H9 (cell line): ENCODE measurements at regions not wholly inside any gene's neighbourhood (a gene's known extent, or its start where the extent isn't known, plus 50 kb on each side); places are given as distances from the start of the nearest gene placed in this dataset.
"Not testable (repeated sequence)": the region's sequence is repeated elsewhere in the genome, so short reads cannot be mapped to it uniquely, and the experiment has no call there.

Experiments used
- DNase-seq: peaks from one replicate; pipeline ENCODE4 v3.0.0-alpha.2; 2017
- H2AFZ ChIP-seq: one replicate; pipeline ENCODE4 v1.6.1; 2013; ENCODE audit warnings: mild to moderate bottlenecking, low read length, control low read depth, moderate library complexity
- H2AK5ac ChIP-seq: 2 replicates; pipeline ENCODE4 v1.6.1; 2013; ENCODE audit warnings: low read length, control low read depth, mixed read lengths; ENCODE audit not compliant: insufficient read length
- H2BK120ac ChIP-seq: one replicate; pipeline ENCODE4 v1.6.1; 2013; ENCODE audit warnings: low read depth, mild to moderate bottlenecking, low read length, control low read depth, inconsistent platforms; ENCODE audit not compliant: poor library complexity, severe bottlenecking
- H2BK12ac ChIP-seq: 2 replicates; pipeline ENCODE4 v1.6.1; 2013; ENCODE audit warnings: low read length, control low read depth, mixed read lengths, low read depth; ENCODE audit not compliant: insufficient read length
- H2BK15ac ChIP-seq: 2 replicates; pipeline ENCODE4 v1.6.1; 2013; ENCODE audit warnings: low read depth, low read length, control low read depth
- H2BK20ac ChIP-seq: one replicate; pipeline ENCODE4 v1.6.1; 2013; ENCODE audit warnings: low read depth, mild to moderate bottlenecking, low read length, control low read depth, inconsistent platforms; ENCODE audit not compliant: poor library complexity, severe bottlenecking
- H2BK5ac ChIP-seq: 2 replicates; pipeline ENCODE4 v1.6.1; 2013; ENCODE audit warnings: low read length, control low read depth, mixed read lengths; ENCODE audit not compliant: insufficient read length
- H3K14ac ChIP-seq: 2 replicates; pipeline ENCODE4 v1.6.1; 2013; ENCODE audit warnings: low read length, control low read depth; ENCODE audit not compliant: insufficient read depth
- H3K18ac ChIP-seq: 2 replicates; pipeline ENCODE4 v1.6.1; 2013; ENCODE audit warnings: low read depth, mild to moderate bottlenecking, mixed read lengths, low read length, control low read depth; ENCODE audit not compliant: insufficient read length
- H3K23ac ChIP-seq: 2 replicates; pipeline ENCODE4 v1.6.1; 2013; ENCODE audit warnings: low read length, control low read depth, mixed read lengths, low read depth; ENCODE audit not compliant: insufficient read length
- H3K23me2 ChIP-seq: 2 replicates; pipeline ENCODE4 v1.6.1; 2013; ENCODE audit warnings: low read depth, mild to moderate bottlenecking, mixed read lengths, low read length, control low read depth; ENCODE audit not compliant: insufficient read length, poor library complexity, severe bottlenecking
- H3K27ac ChIP-seq: 2 replicates; pipeline ENCODE4 v1.5.1; 2013; ENCODE audit warnings: low read length, control low read depth, mixed read lengths, low read depth; ENCODE audit not compliant: insufficient read length
- H3K27me3 ChIP-seq: 2 replicates; pipeline ENCODE4 v1.6.1; 2013; ENCODE audit warnings: low read length, control low read depth, inconsistent platforms; ENCODE audit not compliant: insufficient read depth
- H3K4ac ChIP-seq: 2 replicates; pipeline ENCODE4 v1.6.1; 2013; ENCODE audit warnings: low read depth, mild to moderate bottlenecking, control low read depth, inconsistent platforms, low read length, moderate library complexity
- H3K4me1 ChIP-seq: 2 replicates; pipeline ENCODE4 v1.6.1; 2013; ENCODE audit warnings: low read length, control low read depth, inconsistent platforms; ENCODE audit not compliant: insufficient read depth
- H3K4me2 ChIP-seq: 2 replicates; pipeline ENCODE4 v1.6.1; 2013; ENCODE audit warnings: low read length, control low read depth, mixed read lengths; ENCODE audit not compliant: insufficient read length, insufficient read depth
- H3K56ac ChIP-seq: 2 replicates; pipeline ENCODE4 v1.6.1; 2013; ENCODE audit warnings: low read depth, mild to moderate bottlenecking, mixed read lengths, low read length, control low read depth; ENCODE audit not compliant: insufficient read length
- H3K79me1 ChIP-seq: 2 replicates; pipeline ENCODE4 v1.6.1; 2013; ENCODE audit warnings: low read depth, mild to moderate bottlenecking, moderate library complexity, low read length, control low read depth, inconsistent platforms; ENCODE audit not compliant: insufficient read depth, poor library complexity, severe bottlenecking
- H3K79me2 ChIP-seq: 2 replicates; pipeline ENCODE4 v1.6.1; 2013; ENCODE audit warnings: low read length, control low read depth, inconsistent platforms; ENCODE audit not compliant: insufficient read depth
- H3K9ac ChIP-seq: 2 replicates; pipeline ENCODE4 v1.6.1; 2013; ENCODE audit warnings: low read length, control low read depth, mixed read lengths; ENCODE audit not compliant: insufficient read length; ENCODE audit errors: extremely low read depth
- H3K9me3 ChIP-seq: one replicate; pipeline ENCODE4 v1.6.1; 2013; ENCODE audit warnings: low read depth, low read length, inconsistent platforms; ENCODE audit not compliant: control insufficient read depth
- H3T11ph ChIP-seq: one replicate; pipeline ENCODE4 v1.6.1; 2013; ENCODE audit warnings: mild to moderate bottlenecking, low read length, control low read depth, inconsistent platforms
- H4K20me1 ChIP-seq: one replicate; pipeline ENCODE4 v1.6.1; 2013; ENCODE audit not compliant: control insufficient read depth, insufficient read length, insufficient read depth
- H4K5ac ChIP-seq: 2 replicates; pipeline ENCODE4 v1.6.1; 2013; ENCODE audit warnings: low read depth, mild to moderate bottlenecking, mixed read lengths, low read length, control low read depth; ENCODE audit not compliant: insufficient read length
- H4K8ac ChIP-seq: replicated peaks from 2 replicates; pipeline ENCODE4 v1.6.1; 2013; ENCODE audit warnings: low read length, control low read depth, mixed read lengths, low read depth; ENCODE audit not compliant: insufficient read length
- H4K91ac ChIP-seq: 2 replicates; pipeline ENCODE4 v1.6.1; 2013; ENCODE audit warnings: low read depth, mild to moderate bottlenecking, moderate library complexity, mixed read lengths, low read length, control low read depth; ENCODE audit not compliant: insufficient read length
- H3K27ac Mint-ChIP-seq, 3 experiments: 2 replicates in 2 of 3; 3 replicates in 1 of 3; pipeline ENCODE4 v1.8.0; 2020 to 2021; ENCODE audit warnings: mixed read lengths in 3 of 3, mild to moderate bottlenecking in 1 of 3, moderate library complexity in 1 of 3
- H3K27me3 Mint-ChIP-seq: 2 replicates; pipeline ENCODE4 v1.8.0; 2021; ENCODE audit warnings: low read depth, mild to moderate bottlenecking, moderate library complexity, mixed read lengths
- H3K36me3 Mint-ChIP-seq, 3 experiments: 2 replicates in 2 of 3; 3 replicates in 1 of 3; pipeline ENCODE4 v1.8.0; 2020 to 2021; ENCODE audit warnings: low read depth in 3 of 3, mixed read lengths in 3 of 3; ENCODE audit not compliant: insufficient read depth in 1 of 3
- H3K4me1 Mint-ChIP-seq, 2 experiments: 2 replicates each; pipeline ENCODE4 v1.8.0; 2020; ENCODE audit warnings: mixed read lengths in 2 of 2
- H3K4me3 Mint-ChIP-seq, 2 experiments: 2 replicates in 1 of 2; 3 replicates in 1 of 2; pipeline ENCODE4 v1.8.0; 2020 to 2021; ENCODE audit warnings: mild to moderate bottlenecking in 2 of 2, mixed read lengths in 2 of 2, moderate library complexity in 1 of 2
- H3K9me3 Mint-ChIP-seq, 2 experiments: 2 replicates in 1 of 2; 3 replicates in 1 of 2; pipeline ENCODE4 v1.8.0; 2020; ENCODE audit warnings: mild to moderate bottlenecking in 2 of 2, mixed read lengths in 2 of 2, moderate library complexity in 1 of 2
- WGBS: extraction: QIAGEN DNeasy Blood & Tissue Kit; methylation state at CpG from one replicate; pipeline ENCODE4 v1.1.7; 2013; ENCODE audit warnings: missing lambda C conversion rate, low lambda C conversion rate, mixed read lengths; ENCODE audit not compliant: insufficient read length; ENCODE audit errors: extremely low coverage; 5-methylcytosine and 5-hydroxymethylcytosine counted together
- TF ChIP-seq, protein P1 (sequence below): fragments of 200-600 bp; sonication (generic); conservative IDR thresholded peaks from 3 replicates; pipeline ENCODE4 v1.8.0; 2021; ENCODE audit warnings: antibody characterized with exemption, mild to moderate bottlenecking

DNA sequence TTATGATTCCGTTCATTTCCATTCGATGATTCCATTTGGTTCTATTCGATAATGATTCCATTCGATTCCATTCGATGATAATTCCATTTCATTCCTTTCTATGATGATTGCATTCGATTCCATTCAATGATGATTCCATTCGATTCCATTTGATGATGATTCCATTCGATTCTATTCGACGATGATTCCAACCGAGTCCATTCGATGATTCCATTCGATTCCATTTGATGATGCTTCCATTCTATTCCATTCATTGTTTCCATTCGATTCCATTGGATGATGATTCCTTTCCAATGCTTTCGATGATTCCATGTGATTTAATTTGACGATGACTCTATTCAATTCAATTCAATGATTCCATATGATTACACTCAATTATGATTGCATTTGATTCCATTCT, 1093.5 kb downstream of the RPIA start:
- Mint-ChIP-seq H3K9me3 (peaks cover 100% of the 10 kb centered on the region in 2 experiments), H3K4me3 (no peak overlapping the region), H3K27me3 (peaks cover 66% of the 10 kb centered on the region), H3K4me1 (no peaks in the 10 kb centered on the region), H3K36me3 (peaks cover 85 to 100% (median 90%) of the 10 kb centered on the region in 3 experiments), H3K27ac (no peak overlapping the region)
- Histone ChIP-seq H4K91ac (no peak overlapping the region), H3K23ac (no peak overlapping the region), H3K18ac (no peak overlapping the region), H2AK5ac (no peak overlapping the region), H2BK12ac (no peak overlapping the region), H3K23me2 (no peaks in the 10 kb centered on the region), H3T11ph (no peak overlapping the region), H3K14ac (no peak overlapping the region), H3K4me1 (no peaks in the 10 kb centered on the region), H2BK20ac (no peak overlapping the region), H2BK120ac (no peak overlapping the region), H4K5ac (no peak overlapping the region), H2BK5ac (no peak overlapping the region), H3K4me2 (no peak overlapping the region), H3K4ac (no peak overlapping the region), H2BK15ac (no peak overlapping the region), H3K79me2 (no peaks in the 10 kb centered on the region), H3K27ac (no peak overlapping the region), H3K9me3 (peaks cover 100% of the 10 kb centered on the region), H3K56ac (no peak overlapping the region), H3K9ac (no peak overlapping the region), H2AFZ (no peak overlapping the region), H4K8ac (no peak overlapping the region), H3K79me1 (no peaks in the 10 kb centered on the region), H3K27me3 (no peaks in the 10 kb centered on the region), H4K20me1 (no peaks in the 10 kb centered on the region)
- no peak for DNase-seq
- WGBS: no CpG with 5 or more reads among the region's 16 CpGs
- TF ChIP-seq, protein P1, sequence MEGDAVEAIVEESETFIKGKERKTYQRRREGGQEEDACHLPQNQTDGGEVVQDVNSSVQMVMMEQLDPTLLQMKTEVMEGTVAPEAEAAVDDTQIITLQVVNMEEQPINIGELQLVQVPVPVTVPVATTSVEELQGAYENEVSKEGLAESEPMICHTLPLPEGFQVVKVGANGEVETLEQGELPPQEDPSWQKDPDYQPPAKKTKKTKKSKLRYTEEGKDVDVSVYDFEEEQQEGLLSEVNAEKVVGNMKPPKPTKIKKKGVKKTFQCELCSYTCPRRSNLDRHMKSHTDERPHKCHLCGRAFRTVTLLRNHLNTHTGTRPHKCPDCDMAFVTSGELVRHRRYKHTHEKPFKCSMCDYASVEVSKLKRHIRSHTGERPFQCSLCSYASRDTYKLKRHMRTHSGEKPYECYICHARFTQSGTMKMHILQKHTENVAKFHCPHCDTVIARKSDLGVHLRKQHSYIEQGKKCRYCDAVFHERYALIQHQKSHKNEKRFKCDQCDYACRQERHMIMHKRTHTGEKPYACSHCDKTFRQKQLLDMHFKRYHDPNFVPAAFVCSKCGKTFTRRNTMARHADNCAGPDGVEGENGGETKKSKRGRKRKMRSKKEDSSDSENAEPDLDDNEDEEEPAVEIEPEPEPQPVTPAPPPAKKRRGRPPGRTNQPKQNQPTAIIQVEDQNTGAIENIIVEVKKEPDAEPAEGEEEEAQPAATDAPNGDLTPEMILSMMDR: no peak

DNA sequence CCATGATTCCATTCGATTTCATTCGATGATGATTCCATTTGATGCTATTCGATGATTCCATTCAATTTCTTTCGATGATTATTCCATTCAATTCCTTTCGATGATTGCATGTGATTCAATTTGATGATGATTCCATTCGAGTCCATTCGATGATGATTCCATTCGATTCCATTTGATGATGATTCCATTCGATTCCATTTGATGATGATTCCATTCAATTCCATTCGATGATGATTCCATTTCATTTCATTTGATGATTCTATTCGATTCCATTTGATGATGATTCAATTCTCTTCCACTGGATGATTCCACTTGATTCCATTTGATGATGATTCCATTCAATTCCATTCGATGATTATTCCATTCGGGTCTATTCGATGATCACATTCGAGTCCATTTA, 1094.1 kb downstream of the RPIA start:
- H3K23me2 ChIP-seq, H4K5ac ChIP-seq, H3K4me1 ChIP-seq, H3K79me1 ChIP-seq, H2BK120ac ChIP-seq, H3K23ac ChIP-seq, H2BK12ac ChIP-seq, H3K27ac ChIP-seq, H4K91ac ChIP-seq, H3T11ph ChIP-seq, H3K4me2 ChIP-seq, H3K4me1 Mint-ChIP-seq, H3K9ac ChIP-seq, H4K8ac ChIP-seq, H3K27me3 ChIP-seq, H3K4me3 Mint-ChIP-seq, H4K20me1 ChIP-seq, H3K14ac ChIP-seq, H2BK15ac ChIP-seq, H3K56ac ChIP-seq, H3K4ac ChIP-seq, H2BK20ac ChIP-seq, H3K27ac Mint-ChIP-seq, H2AFZ ChIP-seq, DNase-seq, H2BK5ac ChIP-seq, H3K18ac ChIP-seq, H2AK5ac ChIP-seq, H3K79me2 ChIP-seq: not testable (repeated sequence)
- Mint-ChIP-seq H3K36me3 (peaks cover 85 to 100% (median 89%) of the 10 kb centered on the region in 3 experiments), H3K9me3 (peaks cover 100% of the 10 kb centered on the region in 2 experiments), H3K27me3 (peaks cover 63% of the 10 kb centered on the region)
- H3K9me3 ChIP-seq: peaks cover 100% of the 10 kb centered on the region
- no CpG with 5 or more reads among the region's 15 CpGs for WGBS
